Lung (tissue), 11 donors: ENCODE measurements at regions not wholly inside any gene's neighbourhood (a gene's known extent, or its start where the extent isn't known, plus 50 kb on each side); places are given as distances from the start of the nearest gene placed in this dataset.

ENCODE experiments used
- ATAC-seq: fragments of 200-7000 bp; cut with Tn5 transposase; one replicate; pipeline ENCODE4 v1.9.1; 2020; ENCODE audit warnings: moderate number of reproducible peaks; ENCODE audit not compliant: insufficient read depth, low FRiP score
- DNase-seq, 3 donors: peaks; one replicate each; pipeline ENCODE4 v3.0.0-alpha.2; 2013 to 2017
- H3K27ac ChIP-seq, 2 donors: one replicate each; pipeline ENCODE4 v1.5.1; 2013; ENCODE audit warnings: mild to moderate bottlenecking in 2 of 2, moderate library complexity in 2 of 2, control low read depth in 1 of 2, inconsistent platforms in 1 of 2, low read depth in 1 of 2, low read length in 1 of 2
- H3K27me3 ChIP-seq, 3 donors: one replicate each; pipeline ENCODE4 v1.5.1; 2013; ENCODE audit warnings: low read length in 2 of 3; ENCODE audit not compliant: control insufficient read depth in 3 of 3, insufficient read depth in 3 of 3
- H3K36me3 ChIP-seq, 4 donors: one replicate each; pipeline ENCODE4 v1.5.1; 2013; ENCODE audit warnings: low read length in 4 of 4, mild to moderate bottlenecking in 1 of 4, moderate library complexity in 1 of 4; ENCODE audit not compliant: control insufficient read depth in 4 of 4, insufficient read depth in 4 of 4
- H3K4me1 ChIP-seq, 5 donors: one replicate each; pipeline ENCODE4 v1.5.1; 2013; ENCODE audit warnings: low read length in 5 of 5, mild to moderate bottlenecking in 2 of 5, moderate library complexity in 1 of 5; ENCODE audit not compliant: control insufficient read depth in 5 of 5, insufficient read depth in 5 of 5
- H3K4me3 ChIP-seq: one replicate; pipeline ENCODE4 v1.5.1; 2013; ENCODE audit warnings: mild to moderate bottlenecking, control low read depth, moderate library complexity
- H3K9ac ChIP-seq, 2 donors: one replicate each; pipeline ENCODE4 v1.5.1; 2013; ENCODE audit warnings: low read length in 2 of 2, control low read depth in 1 of 2; ENCODE audit not compliant: insufficient read depth in 1 of 2
- H3K9me3 ChIP-seq, 4 donors: one replicate each; pipeline ENCODE4 v1.5.1; 2013; ENCODE audit warnings: low read length in 3 of 4, mild to moderate bottlenecking in 1 of 4, moderate library complexity in 1 of 4; ENCODE audit not compliant: control insufficient read depth in 4 of 4, insufficient read depth in 3 of 4
- CTCF ChIP-seq: IDR thresholded peaks from 2 replicates; pipeline ENCODE4 v1.5.1; 2012; ENCODE audit warnings: mild to moderate bottlenecking; ENCODE audit errors: control extremely low read depth, extremely low read depth
- WGBS, 2 donors: extraction: QIAGEN DNeasy Blood & Tissue Kit; methylation state at CpG; one replicate each; pipeline ENCODE4 v1.1.7; 2013; 5-methylcytosine and 5-hydroxymethylcytosine counted together
- donor health status: control.
- donor health status: control.
- donor health status: Bipolar disorder and iron deficiency.
- donor health status: healthy.
- donor health status: DM: yes; HTN: yes; CAD: no.

GRCh38 chr20:11094711-11095110 is 420.9 kb upstream of the JAG1 start:
- DNase-seq: no peak
- no peak for TF ChIP-seq CTCF
- H3K36me3 ChIP-seq: no peaks in the 10 kb centered on the region
- H3K4me1 ChIP-seq: peaks cover 0 to 4% (median 0%) of the 10 kb centered on the region in 5 donors
- 28 to 51% methylated on average over 2 of the region's 2 CpGs for WGBS, 2 donors
- H3K9ac ChIP-seq: no peak overlapping the region
- no peak overlapping the region for H3K27ac ChIP-seq
- H3K4me3 ChIP-seq: no peak overlapping the region
- H3K9me3 ChIP-seq: no peaks in the 10 kb centered on the region
- ATAC-seq: no peak
- H3K27me3 ChIP-seq: no peaks in the 10 kb centered on the region

- no peak for ATAC-seq
These were observed 425.1 kb upstream of the JAG1 start for GRCh38 chr20:11098888-11099287.

GRCh38 chr20:11101243-11101642 is 427.4 kb upstream of the JAG1 start:
- ATAC-seq (peak; percentile 11), DNase-seq (no peak)
- no peak for TF ChIP-seq CTCF
- Histone ChIP-seq H3K27me3 (no peaks in the 10 kb centered on the region), H3K9me3 (no peaks in the 10 kb centered on the region), H3K27ac (no peak overlapping the region), H3K9ac (no peak overlapping the region), H3K4me3 (no peak overlapping the region), H3K36me3 (no peaks in the 10 kb centered on the region), H3K4me1 (no peaks in the 10 kb centered on the region)
- WGBS, 2 donors: 59 to 74% methylated on average over 2 of the region's 2 CpGs

More at GRCh38 chr20:11098888-11099287, 425.1 kb upstream of the JAG1 start:
- no peaks in the 10 kb centered on the region for H3K27me3 ChIP-seq
- H3K36me3 ChIP-seq: no peaks in the 10 kb centered on the region
- no peak for DNase-seq
- H3K27ac ChIP-seq: no peak overlapping the region
- 41 to 60% methylated on average over 1 of the region's 1 CpG for WGBS, 2 donors
- no peak overlapping the region for H3K4me3 ChIP-seq
- no peaks in the 10 kb centered on the region for H3K9me3 ChIP-seq
- H3K4me1 ChIP-seq: no peaks in the 10 kb centered on the region
- no peak overlapping the region for H3K9ac ChIP-seq
- no peak for TF ChIP-seq CTCF

- 90 to 94% methylated on average over 7 of the region's 7 CpGs for WGBS, 2 donors
- TF ChIP-seq CTCF: no peak
- no peaks in the 10 kb centered on the region for H3K27me3 ChIP-seq
- H3K36me3 ChIP-seq: no peaks in the 10 kb centered on the region
- no peak for ATAC-seq
- DNase-seq: no peak
- no peak overlapping the region for H3K9ac ChIP-seq
- no peaks in the 10 kb centered on the region for H3K9me3 ChIP-seq
- H3K4me1 ChIP-seq: no peaks in the 10 kb centered on the region
- no peak overlapping the region for H3K27ac ChIP-seq
- H3K4me3 ChIP-seq: no peak overlapping the region
These were observed 427.9 kb upstream of the JAG1 start for GRCh38 chr20:11101696-11102095.
